Panc1 (cell line): ENCODE measurements at regions not wholly inside any gene's neighbourhood (a gene's known extent, or its start where the extent isn't known, plus 50 kb on each side); places are given as distances from the start of the nearest gene placed in this dataset.

Experiments used
- ATAC-seq: fragments of 200-7000 bp; cut with Tn5 transposase; 2 replicates; pipeline ENCODE4 v1.9.1; 2020; ENCODE audit warnings: mild to moderate bottlenecking, moderate library complexity
- BruUV-seq: library from RNA; stranded (reverse); fragments of 400-500 nt; replicated peaks from 2 replicates; lab custom pipeline; 2021; lab: Mats Ljungman, UMichigan
- CTCF ChIA-PET: fragments of 300-600 bp; sonication (Branson Sonifier 250); formaldehyde crosslinking; loops from one replicate; lab custom pipeline; 2022; ENCODE audit warnings: antibody characterized with exemption; lab: Charles Lee
- POLR2A ChIA-PET: fragments of 300-600 bp; sonication (Branson Sonifier 250); formaldehyde crosslinking; loops from one replicate; lab custom pipeline; 2022; ENCODE audit warnings: antibody characterized with exemption; lab: Charles Lee
- DNase-seq: peaks from one replicate; pipeline ENCODE4 v3.0.0-alpha.2; 2010; ENCODE audit warnings: low read depth, low spot score
- H3K27ac ChIP-seq: 2 replicates; pipeline ENCODE4 v1.5.1; 2011; ENCODE audit warnings: mild to moderate bottlenecking, low read length, inconsistent platforms
- H3K27me3 ChIP-seq: fragments of 200-500 bp; sonication (Bioruptor generic); 2 replicates; pipeline ENCODE4 v1.6.0; 2014; ENCODE audit warnings: low read length, inconsistent platforms; ENCODE audit not compliant: control insufficient read depth, insufficient read depth
- H3K36me3 ChIP-seq: fragments of 200-500 bp; sonication (Bioruptor generic); 2 replicates; pipeline ENCODE4 v1.5.1; 2014; ENCODE audit warnings: inconsistent platforms, mild to moderate bottlenecking, low read length, moderate library complexity; ENCODE audit not compliant: control insufficient read depth, insufficient read depth
- H3K4me1 ChIP-seq: 2 replicates; pipeline ENCODE4 v1.5.1; 2011; ENCODE audit warnings: inconsistent platforms, mild to moderate bottlenecking, low read length, moderate library complexity; ENCODE audit not compliant: control insufficient read depth, insufficient read depth
- H3K4me3 ChIP-seq, 2 experiments: 2 replicates each; pipeline ENCODE4 v1.5.1; 2011 to 2012; ENCODE audit warnings: low read depth in 2 of 2, low read length in 2 of 2, mild to moderate bottlenecking in 2 of 2, inconsistent platforms in 1 of 2, moderate library complexity in 1 of 2
- H3K9me3 ChIP-seq: fragments of 200-500 bp; sonication (Bioruptor generic); 2 replicates; pipeline ENCODE4 v1.5.1; 2014; ENCODE audit warnings: low read depth, mild to moderate bottlenecking, inconsistent platforms, low read length, moderate library complexity; ENCODE audit not compliant: control insufficient read depth, insufficient read depth
- CTCF ChIP-seq: fragments of 450-650 bp; IDR thresholded peaks from 2 replicates; pipeline ENCODE4 v1.5.1; 2017; ENCODE audit warnings: mild to moderate bottlenecking
- POLR2AphosphoS5 ChIP-seq: IDR thresholded peaks from 2 replicates; pipeline ENCODE4 v1.6.1; 2012; ENCODE audit warnings: mild to moderate bottlenecking, low read depth, low read length, moderate library complexity
- REST ChIP-seq, 2 experiments: IDR thresholded peaks; 2 replicates each; pipeline ENCODE4 v1.6.1; 2011 to 2012; ENCODE audit warnings: low read depth in 2 of 2, control low read depth in 1 of 2, low read length in 1 of 2, mild to moderate bottlenecking in 1 of 2, moderate library complexity in 1 of 2; ENCODE audit not compliant: insufficient read depth in 1 of 2
- SIN3A ChIP-seq: IDR thresholded peaks from 2 replicates; pipeline ENCODE4 v1.6.1; 2012; ENCODE audit warnings: low read depth, mild to moderate bottlenecking, low read length, moderate library complexity, borderline replicate concordance; ENCODE audit not compliant: insufficient read depth
- TCF7L2 ChIP-seq: IDR thresholded peaks from 2 replicates; pipeline ENCODE4 v1.6.1; 2011; ENCODE audit warnings: mild to moderate bottlenecking, low read depth, low read length, inconsistent platforms
- in situ Hi-C: cut with HindIII; loops from 2 replicates; pipeline ENCODE4 v1.10.0; 2016; ENCODE audit warnings: low sequenced_read_pairs, low pct_unique_long_range_greater_than_20kb
- intact Hi-C: fragments of 100-400 bp; cut with micrococcal nuclease; formaldehyde crosslinking; loops from one replicate; pipeline ENCODE4 v1.10.0; 2022; ENCODE audit not compliant: unreplicated experiment

GRCh38 chr3:66672830-66673229 lies 172.0 kb upstream of the LRIG1 start:
- CTCF ChIA-PET, result no interaction called here
- POLR2A ChIA-PET, result no interaction called here

GRCh38 chr3:66673293-66673692 lies 172.5 kb upstream of the LRIG1 start:
- Histone ChIP-seq H3K36me3 (no peaks in the 10 kb centered on the region), H3K4me3 (no peak overlapping the region), H3K27ac (no peak overlapping the region), H3K9me3 (no peaks in the 10 kb centered on the region), H3K27me3 (no peaks in the 10 kb centered on the region), H3K4me1 (no peaks in the 10 kb centered on the region)
- CTCF ChIA-PET, result no interaction called here
- in situ Hi-C loops, result no loop called here
- intact Hi-C loops, result no loop called here
- ATAC-seq, result no peak
- POLR2A ChIA-PET, result no interaction called here
- no TSS peak for BruUV-seq
- TF ChIP-seq SIN3A (no peak), REST (IDR thresholded peaks at IDR 0.05; ENCODE audit: insufficient read depth in 1 of 2, low read depth in 2 of 2, low read length in 1 of 2) (no peak), TCF7L2 (no peak), CTCF (no peak), POLR2AphosphoS5 (no peak)
- DNase-seq, result no peak

More at GRCh38 chr3:66672830-66673229, 172.0 kb upstream of the LRIG1 start:
- in situ Hi-C loops (no loop called here), intact Hi-C loops (no loop called here)
- Histone ChIP-seq H3K4me1 (no peaks in the 10 kb centered on the region), H3K27me3 (no peaks in the 10 kb centered on the region), H3K27ac (no peak overlapping the region), H3K9me3 (no peaks in the 10 kb centered on the region), H3K4me3 (no peak overlapping the region), H3K36me3 (no peaks in the 10 kb centered on the region)
- TF ChIP-seq SIN3A (no peak), CTCF (no peak), REST (IDR thresholded peaks at IDR 0.05; ENCODE audit: insufficient read depth in 1 of 2, low read depth in 2 of 2, low read length in 1 of 2) (no peak), POLR2AphosphoS5 (no peak), TCF7L2 (no peak)
- BruUV-seq, result no TSS peak
- ATAC-seq (no peak), DNase-seq (no peak)
